ENCODE measurements at regions not wholly inside any gene's neighbourhood (a gene's known extent, or its start where the extent isn't known, plus 50 kb on each side); places are given as distances from the start of the nearest gene placed in this dataset.

DNA sequence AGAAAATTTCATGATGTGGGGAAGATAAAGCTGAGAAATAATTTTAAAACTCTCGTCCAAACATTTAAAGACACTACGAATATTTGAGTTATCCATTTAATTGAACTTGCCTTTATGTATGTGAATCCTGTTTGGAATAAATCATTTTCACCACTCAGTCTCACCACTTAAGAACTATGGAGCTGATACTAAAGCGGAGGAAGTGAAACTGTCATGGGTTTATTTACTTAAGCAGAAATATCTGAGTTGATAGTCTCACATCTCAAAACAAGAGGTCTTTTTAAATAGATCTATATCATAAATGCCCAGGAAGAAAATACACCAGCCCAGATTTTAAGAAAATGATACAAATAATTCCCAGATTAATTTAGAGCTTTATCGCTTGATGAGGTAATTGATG lies 532.4 kb downstream of the ZNF804A start (continued):
- TF ChIP-seq SP2 (IDR thresholded peaks at IDR 0.05; ENCODE audit: extremely low read depth, low read depth, low read length, poor library complexity, severe bottlenecking): no peak
- no peak for TF ChIP-seq ZNF561 (CRISPR knock-in tag; conservative IDR thresholded peaks at IDR 0.05)
- TF ChIP-seq ZNF507 (tag; conservative IDR thresholded peaks at IDR 0.05): no peak
- no peak for TF ChIP-seq ETV5 (CRISPR knock-in tag; IDR thresholded peaks at IDR 0.05; ENCODE audit: low read depth)
- TF ChIP-seq ZBED1 (IDR thresholded peaks at IDR 0.05): no peak
- TF ChIP-seq ZBTB5 (IDR thresholded peaks at IDR 0.05): no peak
- TF ChIP-seq ZNF143 (CRISPR knock-in tag; IDR thresholded peaks at IDR 0.05): no peak
- no peak for TF ChIP-seq CBFA2T3 (IDR thresholded peaks at IDR 0.05)
- no peak for TF ChIP-seq MEF2A (IDR thresholded peaks at IDR 0.05; ENCODE audit: control insufficient read depth, low read depth, low read length)
- TF ChIP-seq MEF2D (tag; conservative IDR thresholded peaks at IDR 0.05; ENCODE audit: low read depth): no peak

- no peaks in the 10 kb centered on the region for H3K36me3 ChIP-seq (ENCODE audit: control insufficient read depth, insufficient read depth, low read length)
- WGBS (ENCODE audit: insufficient coverage, low coverage, missing lambda C conversion rate): 3% methylated on average over 37 of the region's 39 CpGs
- no peaks in the 10 kb centered on the region for H4K20me1 ChIP-seq (replicated peaks; ENCODE audit: control insufficient read depth, insufficient read depth, low read length)
- H3K4me3 ChIP-seq: no peak overlapping the region
- CTCF ChIA-PET (ENCODE audit: low intra/inter-chr PET ratio): no interaction called here
- TF ChIP-seq ZNF609 (CRISPR knock-in tag; IDR thresholded peaks at IDR 0.05; ENCODE audit: borderline replicate concordance) (no peak), STAG1 (CRISPR knock-in tag; IDR thresholded peaks at IDR 0.05; ENCODE audit: borderline replicate concordance) (no peak), HDAC3 (IDR thresholded peaks at IDR 0.05; ENCODE audit: borderline replicate concordance, partially characterized antibody) (no peak), ZBTB1 (CRISPR knock-in tag; IDR thresholded peaks at IDR 0.05; ENCODE audit: borderline replicate concordance, low read depth) (no peak)
- TF ChIP-seq, protein P1, sequence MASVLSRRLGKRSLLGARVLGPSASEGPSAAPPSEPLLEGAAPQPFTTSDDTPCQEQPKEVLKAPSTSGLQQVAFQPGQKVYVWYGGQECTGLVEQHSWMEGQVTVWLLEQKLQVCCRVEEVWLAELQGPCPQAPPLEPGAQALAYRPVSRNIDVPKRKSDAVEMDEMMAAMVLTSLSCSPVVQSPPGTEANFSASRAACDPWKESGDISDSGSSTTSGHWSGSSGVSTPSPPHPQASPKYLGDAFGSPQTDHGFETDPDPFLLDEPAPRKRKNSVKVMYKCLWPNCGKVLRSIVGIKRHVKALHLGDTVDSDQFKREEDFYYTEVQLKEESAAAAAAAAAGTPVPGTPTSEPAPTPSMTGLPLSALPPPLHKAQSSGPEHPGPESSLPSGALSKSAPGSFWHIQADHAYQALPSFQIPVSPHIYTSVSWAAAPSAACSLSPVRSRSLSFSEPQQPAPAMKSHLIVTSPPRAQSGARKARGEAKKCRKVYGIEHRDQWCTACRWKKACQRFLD (CRISPR knock-in tag; IDR thresholded peaks at IDR 0.05): no peak
- BruUV-seq (replicated peaks): no TSS peak
- H3K79me2 ChIP-seq (ENCODE audit: control insufficient read depth, insufficient read depth, low read length): no peaks in the 10 kb centered on the region
- FAIRE-seq (no peak), ATAC-seq (no peak), DNase-seq (ENCODE audit: extremely low read depth in 1 of 4, low spot score in 3 of 4) (no peak)
- H3K9ac ChIP-seq (ENCODE audit: insufficient read depth in 1 of 2, low read depth in 2 of 2, low read length in 2 of 2): no peak overlapping the region
- POLR2A ChIA-PET: no interaction called here
- H3K27ac ChIP-seq (ENCODE audit: extremely low read depth, low read depth, low read length): no peak overlapping the region
- in situ Hi-C loops (cut with MboI) (no loop called here), intact Hi-C loops (cut with micrococcal nuclease) (no loop called here)
- no peak overlapping the region for H3K4me2 ChIP-seq (ENCODE audit: insufficient read depth, low read length)
- no peaks in the 10 kb centered on the region for H3K4me1 ChIP-seq (replicated peaks in 1 of 2; ENCODE audit: control insufficient read depth in 2 of 2, insufficient read depth in 2 of 2, low read length in 2 of 2)
- H3K27me3 ChIP-seq (ENCODE audit: control insufficient read depth in 2 of 2, insufficient read depth in 2 of 2, low read length in 2 of 2): no peaks in the 10 kb centered on the region
- no peaks in the 10 kb centered on the region for H3K9me1 ChIP-seq (ENCODE audit: control insufficient read depth, insufficient read depth, low read length)
- H3K9me3 ChIP-seq (replicated peaks; ENCODE audit: control insufficient read depth, insufficient read depth, low read depth, low read length): no peaks in the 10 kb centered on the region
- no peak overlapping the region for H2AFZ ChIP-seq (ENCODE audit: low read depth, low read length)
Measured at GRCh38 chr2:185132501-185133041, 534.2 kb downstream of the ZNF804A start.
